ENCODE measurements at regions not wholly inside any gene's neighbourhood (a gene's known extent, or its start where the extent isn't known, plus 50 kb on each side); places are given as distances from the start of the nearest gene placed in this dataset.

GRCh38 chr12:90253136-90253535 is 544.5 kb upstream of the ATP2B1 start:
- H3K9ac ChIP-seq (ENCODE audit: low read length): no peak overlapping the region
- H3K36me3 Mint-ChIP-seq (ENCODE audit: low read depth, unreplicated experiment): no peaks in the 10 kb centered on the region
- H2AFZ ChIP-seq (ENCODE audit: low read depth, low read length): no peak overlapping the region
- no peak overlapping the region for H3K27ac Mint-ChIP-seq (ENCODE audit: unreplicated experiment)
- no peak overlapping the region for H3K4me3 Mint-ChIP-seq (ENCODE audit: unreplicated experiment)
- no peaks in the 10 kb centered on the region for H3K27me3 Mint-ChIP-seq (ENCODE audit: low read depth, unreplicated experiment)
- no peaks in the 10 kb centered on the region for H4K20me1 ChIP-seq (ENCODE audit: insufficient read depth, low read length)
- FAIRE-seq: no peak
- TF ChIP-seq EZH2 (IDR thresholded peaks at IDR 0.05; ENCODE audit: insufficient read depth, low read length): no peak
- no peak for TF ChIP-seq CTCF (IDR thresholded peaks at IDR 0.05; ENCODE audit: insufficient read depth, low read depth, low read length)
- no peak for DNase-seq (ENCODE audit: low read depth)
- no peaks in the 10 kb centered on the region for H3K9me3 Mint-ChIP-seq (ENCODE audit: unreplicated experiment)
- no peaks in the 10 kb centered on the region for H3K36me3 ChIP-seq (ENCODE audit: insufficient read depth, low read length)
- H3K4me1 ChIP-seq (ENCODE audit: insufficient read depth, low read length): peaks cover 10% of the 10 kb centered on the region
- no peaks in the 10 kb centered on the region for H3K27me3 ChIP-seq (ENCODE audit: insufficient read depth, low read length)
- no peak overlapping the region for H3K4me3 ChIP-seq (ENCODE audit: insufficient read depth, low read depth, low read length)
- H3K4me2 ChIP-seq (ENCODE audit: low read length): no peak overlapping the region
- H3K9me3 ChIP-seq (ENCODE audit: insufficient read depth, low read depth, low read length): no peaks in the 10 kb centered on the region
- H3K4me1 Mint-ChIP-seq (ENCODE audit: low read depth, unreplicated experiment): peaks cover 5% of the 10 kb centered on the region
- H3K27ac ChIP-seq (ENCODE audit: low read depth, low read length): no peak overlapping the region
- H3K79me2 ChIP-seq (ENCODE audit: insufficient read depth, low read length): no peaks in the 10 kb centered on the region

GRCh38 chr12:90250766-90251165 is 542.1 kb upstream of the ATP2B1 start:
- Mint-ChIP-seq H3K27ac (ENCODE audit: unreplicated experiment) (no peak overlapping the region), H3K4me3 (ENCODE audit: unreplicated experiment) (no peak overlapping the region), H3K9me3 (ENCODE audit: unreplicated experiment) (peaks cover 2% of the 10 kb centered on the region), H3K27me3 (ENCODE audit: low read depth, unreplicated experiment) (no peaks in the 10 kb centered on the region), H3K4me1 (ENCODE audit: low read depth, unreplicated experiment) (peaks cover 6% of the 10 kb centered on the region), H3K36me3 (ENCODE audit: low read depth, unreplicated experiment) (no peaks in the 10 kb centered on the region)
- no peak overlapping the region for H3K9ac ChIP-seq (ENCODE audit: low read length)
- H3K4me1 ChIP-seq (ENCODE audit: insufficient read depth, low read length): peaks cover 10% of the 10 kb centered on the region
- FAIRE-seq: no peak
- no peak overlapping the region for H3K4me3 ChIP-seq (ENCODE audit: insufficient read depth, low read depth, low read length)
- H3K27ac ChIP-seq (ENCODE audit: low read depth, low read length): no peak overlapping the region
- no peaks in the 10 kb centered on the region for H3K27me3 ChIP-seq (ENCODE audit: insufficient read depth, low read length)
- no peaks in the 10 kb centered on the region for H3K36me3 ChIP-seq (ENCODE audit: insufficient read depth, low read length)
- DNase-seq (ENCODE audit: low read depth): peak; percentile 23
- H3K4me2 ChIP-seq (ENCODE audit: low read length): no peak overlapping the region
- no peaks in the 10 kb centered on the region for H3K9me3 ChIP-seq (ENCODE audit: insufficient read depth, low read depth, low read length)
- no peaks in the 10 kb centered on the region for H4K20me1 ChIP-seq (ENCODE audit: insufficient read depth, low read length)
- H3K79me2 ChIP-seq (ENCODE audit: insufficient read depth, low read length): no peaks in the 10 kb centered on the region
- TF ChIP-seq EZH2 (IDR thresholded peaks at IDR 0.05; ENCODE audit: insufficient read depth, low read length) (no peak), CTCF (IDR thresholded peaks at IDR 0.05; ENCODE audit: insufficient read depth, low read depth, low read length) (no peak)
- no peak overlapping the region for H2AFZ ChIP-seq (ENCODE audit: low read depth, low read length)

GRCh38 chr12:90250042-90250441 is 541.4 kb upstream of the ATP2B1 start:
- H3K9ac ChIP-seq (ENCODE audit: low read length): no peak overlapping the region
- H3K27me3 ChIP-seq (ENCODE audit: insufficient read depth, low read length): no peaks in the 10 kb centered on the region
- no peak overlapping the region for H3K27ac ChIP-seq (ENCODE audit: low read depth, low read length)
- H3K4me2 ChIP-seq (ENCODE audit: low read length): no peak overlapping the region
- FAIRE-seq (no peak), DNase-seq (ENCODE audit: low read depth) (no peak)
- peaks cover 10% of the 10 kb centered on the region for H3K4me1 ChIP-seq (ENCODE audit: insufficient read depth, low read length)
- Mint-ChIP-seq H3K4me1 (ENCODE audit: low read depth, unreplicated experiment) (peaks cover 6% of the 10 kb centered on the region), H3K4me3 (ENCODE audit: unreplicated experiment) (no peak overlapping the region), H3K36me3 (ENCODE audit: low read depth, unreplicated experiment) (no peaks in the 10 kb centered on the region), H3K27ac (ENCODE audit: unreplicated experiment) (no peak overlapping the region), H3K9me3 (ENCODE audit: unreplicated experiment) (peaks cover 2% of the 10 kb centered on the region), H3K27me3 (ENCODE audit: low read depth, unreplicated experiment) (no peaks in the 10 kb centered on the region)
- H3K36me3 ChIP-seq (ENCODE audit: insufficient read depth, low read length): no peaks in the 10 kb centered on the region
- no peaks in the 10 kb centered on the region for H3K79me2 ChIP-seq (ENCODE audit: insufficient read depth, low read length)
- no peak for TF ChIP-seq EZH2 (IDR thresholded peaks at IDR 0.05; ENCODE audit: insufficient read depth, low read length)
- TF ChIP-seq CTCF (IDR thresholded peaks at IDR 0.05; ENCODE audit: insufficient read depth, low read depth, low read length): no peak
- H4K20me1 ChIP-seq (ENCODE audit: insufficient read depth, low read length): no peaks in the 10 kb centered on the region
- H3K4me3 ChIP-seq (ENCODE audit: insufficient read depth, low read depth, low read length): no peak overlapping the region
- no peaks in the 10 kb centered on the region for H3K9me3 ChIP-seq (ENCODE audit: insufficient read depth, low read depth, low read length)
- H2AFZ ChIP-seq (ENCODE audit: low read depth, low read length): no peak overlapping the region
